Upper lobe of left lung (tissue), 4 donors: ENCODE measurements at regions not wholly inside any gene's neighbourhood (a gene's known extent, or its start where the extent isn't known, plus 50 kb on each side); places are given as distances from the start of the nearest gene placed in this dataset.
"Not testable (repeated sequence)": the region's sequence is repeated elsewhere in the genome, so short reads cannot be mapped to it uniquely, and the experiment has no call there.

Experiments
- CTCF ChIP-seq, 6 experiments: fragments of 450-650 bp in 4 of 6; fragments of 200-600 bp in 2 of 6; sonication (generic) in 2 of 6; IDR thresholded peaks; one replicate each; pipeline ENCODE4 v1.5.1; 2016 to 2019; ENCODE audit warnings: antibody characterized with exemption in 6 of 6
- EP300 ChIP-seq, 4 donors: sonication (generic); formaldehyde crosslinking; IDR thresholded peaks; one replicate each; pipeline ENCODE4 v1.5.1; 2017; ENCODE audit warnings: antibody characterized with exemption in 4 of 4, control low read depth in 2 of 4
- POLR2A ChIP-seq, 4 donors: fragments of 450-650 bp; IDR thresholded peaks; one replicate each; pipeline ENCODE4 v1.5.1; 2016 to 2017; ENCODE audit warnings: antibody characterized with exemption in 4 of 4, mild to moderate bottlenecking in 2 of 4

- TF ChIP-seq CTCF, POLR2A, EP300 (IDR thresholded peaks at IDR 0.05): not testable (repeated sequence)
Measured at GRCh38 chr9:66153971-66154691, 417.2 kb downstream of the FOXD4L4 start.
